GM12891 (cell line): ENCODE measurements at regions not wholly inside any gene's neighbourhood (a gene's known extent, or its start where the extent isn't known, plus 50 kb on each side); places are given as distances from the start of the nearest gene placed in this dataset.

Source experiments
- PAX5 ChIP-seq: IDR thresholded peaks from 2 replicates; pipeline ENCODE4 v1.6.1; 2011; ENCODE audit warnings: low read length, moderate library complexity, mild to moderate bottlenecking; ENCODE audit not compliant: insufficient read depth, severe bottlenecking
- POLR2A ChIP-seq: IDR thresholded peaks from 2 replicates; pipeline ENCODE4 v1.6.1; 2011; ENCODE audit warnings: low read depth, low read length, control low read depth
- POLR2AphosphoS5 ChIP-seq: IDR thresholded peaks from 2 replicates; pipeline ENCODE4 v1.6.1; 2011; ENCODE audit warnings: low read depth, low read length, control low read depth
- SPI1 ChIP-seq: IDR thresholded peaks from 2 replicates; pipeline ENCODE4 v1.6.1; 2011; ENCODE audit warnings: low read depth, low read length, control low read depth
- TAF1 ChIP-seq: IDR thresholded peaks from 2 replicates; pipeline ENCODE4 v1.6.1; 2011; ENCODE audit warnings: low read depth, low read length, control low read depth

GRCh38 chr2:84373391-84373790 lies 85.7 kb downstream of the SUCLG1 start:
- TF ChIP-seq POLR2A (no peak), POLR2AphosphoS5 (no peak), PAX5 (no peak), TAF1 (no peak), SPI1 (no peak)
